Lower lobe of right lung (tissue), 2 donors: ENCODE measurements at regions not wholly inside any gene's neighbourhood (a gene's known extent, or its start where the extent isn't known, plus 50 kb on each side); places are given as distances from the start of the nearest gene placed in this dataset.

Experiments
- ATAC-seq, 2 donors: fragments of 200-7000 bp; cut with Tn5 transposase; one replicate each; pipeline ENCODE4 v1.9.1; 2020 to 2022; ENCODE audit warnings: mild to moderate bottlenecking in 2 of 2, moderate library complexity in 2 of 2
- DNase-seq: peaks from one replicate; pipeline ENCODE4 v3.0.0-alpha.2; 2020
- H3K27ac ChIP-seq: fragments of 200-600 bp; one replicate; pipeline ENCODE4 v1.8.0; 2022
- H3K27me3 ChIP-seq: fragments of 200-600 bp; one replicate; pipeline ENCODE4 v1.8.0; 2022; ENCODE audit warnings: low read depth
- H3K36me3 ChIP-seq: fragments of 200-600 bp; one replicate; pipeline ENCODE4 v1.8.0; 2022; ENCODE audit warnings: mild to moderate bottlenecking
- H3K4me1 ChIP-seq: fragments of 200-600 bp; one replicate; pipeline ENCODE4 v1.8.0; 2022
- H3K4me3 ChIP-seq: fragments of 200-600 bp; one replicate; pipeline ENCODE4 v1.8.0; 2022; ENCODE audit warnings: mild to moderate bottlenecking
- H3K9me3 ChIP-seq: fragments of 200-600 bp; one replicate; pipeline ENCODE4 v1.8.0; 2022
- intact Hi-C: fragments of 100-400 bp; cut with DNase I; formaldehyde crosslinking; loops from one replicate; pipeline ENCODE4 v1.11.0; 2022
- TF ChIP-seq, protein P1 (sequence below): fragments of 200-600 bp; IDR thresholded peaks from one replicate; pipeline ENCODE4 v1.8.0; 2022; ENCODE audit warnings: antibody characterized with exemption, mild to moderate bottlenecking
- donor health status: DM: no; HTN: yes; CAD: no; lungs with severe emphysema.

DNA sequence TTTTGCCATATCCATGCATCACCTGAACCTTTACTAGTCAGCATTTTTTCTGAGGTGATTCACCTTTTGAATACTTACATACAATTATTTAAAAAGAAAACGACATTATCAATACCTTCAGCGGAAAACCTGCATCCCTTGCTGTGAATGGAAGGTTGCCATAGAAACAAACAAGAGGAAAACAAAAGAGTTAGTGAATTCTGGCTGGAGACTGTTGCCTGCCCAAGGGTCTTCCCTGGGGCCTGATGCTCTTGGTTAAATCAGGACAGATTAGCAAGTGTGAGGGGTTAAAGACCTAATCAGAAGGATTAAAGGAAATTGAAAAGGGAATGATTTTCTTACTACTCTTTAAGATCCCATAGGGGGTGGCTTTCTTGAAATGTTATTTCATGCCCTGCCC lies 96.0 kb upstream of the WSCD2 start:
- Histone ChIP-seq H3K9me3 (no peaks in the 10 kb centered on the region), H3K36me3 (no peaks in the 10 kb centered on the region), H3K4me3 (no peak overlapping the region), H3K4me1 (no peaks in the 10 kb centered on the region), H3K27ac (no peak overlapping the region), H3K27me3 (no peaks in the 10 kb centered on the region)
- TF ChIP-seq, protein P1, sequence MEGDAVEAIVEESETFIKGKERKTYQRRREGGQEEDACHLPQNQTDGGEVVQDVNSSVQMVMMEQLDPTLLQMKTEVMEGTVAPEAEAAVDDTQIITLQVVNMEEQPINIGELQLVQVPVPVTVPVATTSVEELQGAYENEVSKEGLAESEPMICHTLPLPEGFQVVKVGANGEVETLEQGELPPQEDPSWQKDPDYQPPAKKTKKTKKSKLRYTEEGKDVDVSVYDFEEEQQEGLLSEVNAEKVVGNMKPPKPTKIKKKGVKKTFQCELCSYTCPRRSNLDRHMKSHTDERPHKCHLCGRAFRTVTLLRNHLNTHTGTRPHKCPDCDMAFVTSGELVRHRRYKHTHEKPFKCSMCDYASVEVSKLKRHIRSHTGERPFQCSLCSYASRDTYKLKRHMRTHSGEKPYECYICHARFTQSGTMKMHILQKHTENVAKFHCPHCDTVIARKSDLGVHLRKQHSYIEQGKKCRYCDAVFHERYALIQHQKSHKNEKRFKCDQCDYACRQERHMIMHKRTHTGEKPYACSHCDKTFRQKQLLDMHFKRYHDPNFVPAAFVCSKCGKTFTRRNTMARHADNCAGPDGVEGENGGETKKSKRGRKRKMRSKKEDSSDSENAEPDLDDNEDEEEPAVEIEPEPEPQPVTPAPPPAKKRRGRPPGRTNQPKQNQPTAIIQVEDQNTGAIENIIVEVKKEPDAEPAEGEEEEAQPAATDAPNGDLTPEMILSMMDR: no peak
- no peak for ATAC-seq
- intact Hi-C loops: no loop called here
- no peak for DNase-seq

DNA sequence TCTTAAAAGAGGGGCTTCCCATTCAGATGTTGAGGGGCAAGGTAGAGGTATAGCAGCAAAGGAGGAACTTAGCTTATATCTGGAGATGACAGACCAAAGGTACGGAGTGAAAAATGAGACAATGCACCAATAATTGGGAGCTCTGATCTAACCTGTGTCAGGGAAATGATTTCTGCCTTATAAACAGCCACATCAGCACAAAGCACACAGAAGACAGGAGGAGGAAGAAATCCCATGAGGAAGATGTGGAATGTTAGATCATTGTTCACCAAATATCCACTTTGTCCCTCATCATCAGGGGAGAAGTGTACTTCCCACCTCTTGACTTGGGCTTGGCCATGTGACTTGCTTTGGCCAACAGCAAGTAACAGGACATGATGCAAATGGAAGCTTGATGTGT lies 93.7 kb upstream of the WSCD2 start:
- intact Hi-C loops: no loop called here
- no peak for ATAC-seq
- Histone ChIP-seq H3K9me3 (no peaks in the 10 kb centered on the region), H3K4me1 (no peaks in the 10 kb centered on the region), H3K27ac (no peak overlapping the region), H3K36me3 (no peaks in the 10 kb centered on the region), H3K4me3 (no peak overlapping the region), H3K27me3 (no peaks in the 10 kb centered on the region)
- no peak for DNase-seq
- TF ChIP-seq, protein P1: no peak

GRCh38 chr12:108037960-108038359 lies 91.1 kb upstream of the WSCD2 start:
- no peaks in the 10 kb centered on the region for H3K9me3 ChIP-seq
- H3K4me1 ChIP-seq: no peaks in the 10 kb centered on the region
- H3K27me3 ChIP-seq: no peaks in the 10 kb centered on the region
- no peak overlapping the region for H3K27ac ChIP-seq
- DNase-seq (no peak), ATAC-seq (no peak)
- no peak overlapping the region for H3K4me3 ChIP-seq
- TF ChIP-seq, protein P1: no peak
- intact Hi-C loops: no loop called here
- H3K36me3 ChIP-seq: no peaks in the 10 kb centered on the region

- intact Hi-C loops: no loop called here
- Histone ChIP-seq H3K4me1 (no peaks in the 10 kb centered on the region), H3K27ac (no peak overlapping the region), H3K27me3 (peaks cover under 1% of the 10 kb centered on the region), H3K9me3 (no peaks in the 10 kb centered on the region), H3K36me3 (no peaks in the 10 kb centered on the region), H3K4me3 (no peak overlapping the region)
- TF ChIP-seq, protein P1: no peak
- ATAC-seq (no peak), DNase-seq (no peak)
Measured at GRCh38 chr12:108039794-108040193, 89.3 kb upstream of the WSCD2 start.

- intact Hi-C loops: no loop called here
- Histone ChIP-seq H3K27me3 (peaks cover 6% of the 10 kb centered on the region), H3K27ac (no peak overlapping the region), H3K9me3 (no peaks in the 10 kb centered on the region), H3K4me1 (no peaks in the 10 kb centered on the region), H3K4me3 (no peak overlapping the region), H3K36me3 (no peaks in the 10 kb centered on the region)
- ATAC-seq (no peak), DNase-seq (no peak)
- TF ChIP-seq, protein P1: no peak
Measured at GRCh38 chr12:108040947-108041346, 88.1 kb upstream of the WSCD2 start.

- no peaks in the 10 kb centered on the region for H3K36me3 ChIP-seq
- no peaks in the 10 kb centered on the region for H3K9me3 ChIP-seq
- H3K4me3 ChIP-seq: no peak overlapping the region
- no peak for ATAC-seq
- intact Hi-C loops: no loop called here
- no peaks in the 10 kb centered on the region for H3K4me1 ChIP-seq
- H3K27me3 ChIP-seq: peaks cover 6% of the 10 kb centered on the region
- H3K27ac ChIP-seq: no peak overlapping the region
- TF ChIP-seq, protein P1: no peak
- no peak for DNase-seq
Measured at GRCh38 chr12:108043286-108043685, 85.8 kb upstream of the WSCD2 start.
